Right kidney (tissue), 1 donor: ENCODE measurements at regions not wholly inside any gene's neighbourhood (a gene's known extent, or its start where the extent isn't known, plus 50 kb on each side); places are given as distances from the start of the nearest gene placed in this dataset.
"Not testable (repeated sequence)": the region's sequence is repeated elsewhere in the genome, so short reads cannot be mapped to it uniquely, and the experiment has no call there.

Experiments
- DNase-seq: peaks from one replicate; pipeline ENCODE4 v3.0.0-alpha.2; 2016

DNA sequence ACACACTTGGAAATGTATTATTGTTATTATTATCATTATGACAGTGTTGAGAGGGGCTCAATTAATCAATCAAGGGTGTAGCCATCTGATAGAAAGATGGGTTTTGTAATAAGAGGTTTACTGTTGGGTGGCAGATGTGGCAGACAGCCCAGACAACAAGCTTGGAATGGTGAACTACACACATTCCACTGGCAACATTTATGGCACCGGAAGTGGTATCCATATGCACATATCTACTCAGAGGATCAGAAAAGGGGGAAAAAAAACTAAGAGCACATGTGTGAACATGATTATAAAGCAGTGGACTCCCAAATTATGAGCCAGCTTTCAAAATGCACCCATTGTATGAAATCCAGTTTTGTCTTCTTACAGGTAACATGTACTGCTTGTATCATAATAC is 125.9 kb upstream of the ARX start:
- DNase-seq, result no peak

GRCh38 chrX:25131055-25131454 is 115.3 kb upstream of the ARX start:
- DNase-seq, result no peak

- DNase-seq, result no peak
Observed at GRCh38 chrX:25130619-25131018, 114.9 kb upstream of the ARX start.

GRCh38 chrX:25125483-25125882 is 109.7 kb upstream of the ARX start:
- no peak for DNase-seq

- DNase-seq, result no peak
Observed at GRCh38 chrX:25124391-25124790, 108.6 kb upstream of the ARX start.

GRCh38 chrX:25112156-25112555 is 96.4 kb upstream of the ARX start:
- no peak for DNase-seq

- no peak for DNase-seq
Observed at GRCh38 chrX:25108481-25108880, 92.7 kb upstream of the ARX start.

DNA sequence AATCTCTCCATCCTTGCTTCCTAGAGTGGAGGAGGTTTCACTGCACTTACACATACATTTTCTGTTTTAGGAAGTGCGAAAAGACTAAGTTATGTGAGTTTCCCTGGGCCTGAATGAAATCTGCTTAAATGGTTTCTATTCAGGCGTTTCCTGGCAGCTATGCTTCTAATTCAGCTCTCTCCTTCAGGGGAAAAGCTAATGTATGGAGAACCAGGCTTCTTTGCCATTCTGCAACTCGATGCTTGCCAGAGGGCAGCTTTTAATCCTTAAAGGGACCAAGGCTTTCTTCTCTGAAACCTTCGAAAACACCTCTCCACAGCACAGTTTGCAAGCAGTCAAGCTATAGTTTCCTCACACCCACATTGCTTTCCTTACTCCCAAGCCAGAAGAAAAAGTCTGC is 89.5 kb upstream of the ARX start:
- no peak for DNase-seq

DNA sequence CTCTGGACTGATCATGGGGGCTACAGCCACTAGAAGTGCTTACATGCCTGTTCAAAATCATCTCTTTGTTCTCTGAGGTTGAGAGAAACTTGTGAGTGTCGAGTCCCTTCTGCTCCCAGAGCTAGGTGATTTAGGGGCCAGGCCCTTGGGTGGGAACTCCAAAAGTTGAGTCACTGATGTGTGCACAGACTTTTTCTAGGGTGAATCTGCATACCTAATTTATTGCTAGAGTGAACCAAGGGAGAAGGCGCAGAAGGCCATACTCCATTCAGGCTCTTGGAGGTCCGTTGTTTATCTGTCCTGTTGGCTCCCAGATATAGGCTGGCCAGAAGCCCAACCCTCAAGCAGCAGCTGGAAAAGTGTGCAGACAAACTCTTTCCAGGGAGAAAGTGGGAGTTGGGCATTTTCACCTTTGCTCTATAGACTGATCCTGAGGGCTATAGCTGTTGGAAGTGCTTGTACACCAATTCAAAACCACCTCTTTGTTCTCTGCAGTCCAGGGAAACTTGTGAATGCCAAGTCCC is 80.8 kb upstream of the ARX start:
- DNase-seq, result no peak

DNA sequence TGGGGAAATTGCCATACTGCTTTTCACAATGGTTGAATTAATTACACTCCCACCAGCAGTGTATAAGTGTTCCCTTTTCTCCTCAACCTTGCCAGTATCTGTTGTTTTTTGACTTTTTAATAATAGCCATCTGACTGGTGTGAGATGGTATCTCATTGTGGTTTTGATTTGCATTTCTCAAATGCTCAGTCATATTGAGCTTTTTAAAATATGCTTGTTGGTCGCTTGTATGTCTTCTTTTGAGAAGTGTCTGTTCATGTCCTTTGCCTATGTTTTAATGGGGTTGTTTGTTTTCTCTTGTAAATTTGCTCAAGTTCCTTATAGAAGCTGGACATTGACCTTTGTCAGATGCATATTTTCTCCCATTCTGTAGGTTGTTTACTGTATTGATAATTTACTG is 75.4 kb upstream of the ARX start:
- not testable (repeated sequence) for DNase-seq

GRCh38 chrX:25084446-25084845 is 68.7 kb upstream of the ARX start:
- DNase-seq, result no peak

GRCh38 chrX:25083661-25084060 is 67.9 kb upstream of the ARX start:
- no peak for DNase-seq

DNA sequence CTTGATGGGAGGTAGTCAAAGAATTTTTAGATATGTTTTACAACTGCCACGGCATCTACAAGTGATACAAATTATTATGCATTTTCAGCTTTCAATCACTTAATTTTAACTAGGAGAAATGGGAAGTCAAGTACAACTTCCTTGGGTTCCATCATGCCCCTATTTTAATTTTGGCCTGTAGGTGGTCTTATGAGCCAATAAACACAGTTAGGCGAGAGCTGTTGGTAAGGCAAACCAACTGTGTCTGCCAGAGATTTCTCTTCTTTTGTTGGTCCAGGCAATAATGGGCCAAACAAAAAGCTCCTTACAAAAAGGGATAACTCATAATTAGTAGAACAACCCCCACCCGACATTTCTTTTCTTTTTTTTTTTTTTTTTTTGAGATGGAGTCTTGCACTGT is 63.3 kb upstream of the ARX start:
- DNase-seq, result no peak

DNA sequence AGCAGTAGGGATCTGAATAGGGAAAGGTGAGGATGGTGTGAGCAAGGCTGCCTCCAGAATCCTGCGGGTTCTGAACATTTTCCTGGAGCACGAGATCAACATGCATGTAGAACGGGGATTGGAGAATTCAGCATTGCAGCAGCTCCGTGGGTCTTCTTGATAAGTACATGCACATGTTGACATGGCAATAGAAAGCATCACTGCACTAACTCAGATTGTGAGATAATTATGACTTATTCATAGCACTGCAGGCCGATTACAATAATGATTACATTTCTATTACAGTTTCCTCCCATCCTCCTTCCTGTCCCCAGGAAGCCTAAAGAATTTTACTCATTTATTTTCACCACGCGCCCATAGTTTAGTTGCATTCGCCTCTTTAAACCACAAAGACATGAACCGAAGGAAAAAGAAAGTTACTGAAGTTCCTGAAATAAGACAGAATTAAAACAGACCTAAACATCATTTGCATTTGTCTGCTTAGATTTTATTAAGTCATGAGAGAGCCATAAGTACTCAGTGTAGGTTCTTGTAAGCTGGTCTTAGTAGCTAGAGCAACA is 61.3 kb upstream of the ARX start:
- DNase-seq, result no peak

GRCh38 chrX:25072247-25072646 is 56.5 kb upstream of the ARX start:
- no peak for DNase-seq

- DNase-seq, result no peak
Observed at GRCh38 chrX:25070038-25070437, 54.3 kb upstream of the ARX start.

GRCh38 chrX:25069209-25069608 is 53.4 kb upstream of the ARX start:
- DNase-seq, result no peak

DNA sequence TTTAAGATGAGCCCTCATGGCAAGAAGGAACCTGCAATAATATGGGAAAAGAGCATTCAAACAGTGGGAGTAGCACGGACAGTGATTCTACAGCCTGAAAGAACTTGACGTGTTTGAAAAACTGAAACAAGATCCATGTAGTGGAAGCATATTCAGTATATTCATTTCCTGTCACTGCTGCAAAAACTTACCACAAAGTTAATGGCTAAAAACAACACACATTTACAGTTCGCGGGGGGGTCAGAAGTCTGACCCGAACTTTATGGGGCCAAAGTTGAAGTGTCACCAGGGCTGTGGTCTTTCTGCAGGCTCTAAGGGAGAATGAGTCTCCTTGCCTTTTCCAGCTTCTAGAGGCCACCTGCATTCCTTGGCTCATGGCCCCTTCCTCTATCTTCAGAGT is 52.6 kb upstream of the ARX start:
- DNase-seq, result no peak

DNA sequence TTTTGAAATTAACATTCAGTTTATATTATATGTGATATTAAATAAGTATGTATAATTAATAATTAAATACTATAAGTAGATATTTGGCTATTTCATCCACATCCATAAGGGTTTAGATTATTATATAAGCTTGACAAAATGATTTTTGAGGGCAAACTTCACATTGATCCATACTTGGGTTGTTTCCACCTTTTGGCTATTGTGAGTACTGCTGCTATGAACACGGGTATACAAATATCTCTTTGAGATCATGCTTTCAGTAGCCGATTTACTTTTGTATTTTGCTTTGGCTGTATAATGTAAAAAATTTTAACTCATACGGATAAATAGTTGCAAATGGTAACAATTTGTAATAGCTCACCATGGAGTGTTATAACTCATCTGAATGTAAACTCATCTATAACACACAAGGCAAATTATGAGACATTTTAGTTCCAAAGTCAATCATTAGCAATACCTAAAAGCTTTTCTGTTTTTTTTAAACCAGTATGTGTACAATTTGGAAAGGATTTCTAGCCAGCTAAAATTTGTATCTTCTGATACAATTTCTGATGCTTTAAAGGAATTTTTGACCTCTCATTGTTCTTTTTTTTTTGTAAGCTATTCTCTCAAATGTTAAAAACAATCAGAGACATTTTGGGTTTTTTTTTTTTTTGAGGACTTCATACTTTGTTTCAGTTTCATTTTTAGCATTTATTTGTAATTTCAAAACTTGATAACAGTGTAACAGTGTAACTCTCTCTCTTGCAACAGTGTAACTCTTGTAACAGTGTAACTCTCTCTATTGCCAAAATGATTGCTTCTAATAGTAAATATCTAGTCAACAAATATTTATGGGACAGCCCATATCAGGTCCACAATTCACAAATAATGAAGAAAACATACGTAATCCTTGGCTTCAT is 51.8 kb upstream of the ARX start:
- DNase-seq, result no peak

GRCh38 chrX:25066131-25066530 is 50.4 kb upstream of the ARX start:
- DNase-seq, result no peak
